Activated CD4-positive, alpha-beta T cell treated with anti-CD3 and anti-CD28 coated beads for 1 hour (primary cell): ENCODE measurements at regions not wholly inside any gene's neighbourhood (a gene's known extent, or its start where the extent isn't known, plus 50 kb on each side); places are given as distances from the start of the nearest gene placed in this dataset.

Experiments used
- DNase-seq: peaks from one replicate; pipeline ENCODE4 v3.0.0-alpha.2; 2020

DNA sequence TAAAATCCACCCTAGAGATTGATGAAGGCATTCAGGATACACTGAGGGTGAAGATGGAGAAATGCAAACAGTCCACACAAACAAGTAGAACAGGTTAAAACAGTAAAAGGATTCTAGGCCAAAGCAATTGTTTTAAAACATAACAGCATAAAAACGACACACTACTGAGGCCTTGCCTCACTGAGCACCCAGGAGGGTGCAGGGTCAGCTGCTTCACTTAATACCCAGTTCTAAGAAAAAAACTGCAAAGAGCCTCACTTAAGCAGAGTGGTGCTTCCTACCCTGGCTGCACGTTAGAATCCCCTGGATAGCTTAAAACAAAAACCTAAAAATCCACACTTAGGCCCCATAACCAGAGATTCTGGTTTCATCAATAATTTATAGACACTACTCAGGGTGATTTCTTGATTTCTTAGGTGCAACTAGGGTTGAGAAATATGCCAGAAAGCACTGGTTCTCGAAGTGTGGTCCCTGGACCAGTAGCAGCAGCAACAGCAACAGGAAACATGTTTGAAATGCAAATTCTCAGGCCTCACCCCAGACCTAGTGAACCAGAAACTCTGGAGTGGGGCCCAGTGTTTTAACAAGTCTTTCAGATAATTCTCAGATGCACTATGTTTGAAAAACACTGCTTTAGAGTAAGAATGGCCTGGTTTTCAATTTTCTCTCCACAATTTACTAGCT lies 279.1 kb downstream of the ZEB2 start:
- DNase-seq = no peak

DNA sequence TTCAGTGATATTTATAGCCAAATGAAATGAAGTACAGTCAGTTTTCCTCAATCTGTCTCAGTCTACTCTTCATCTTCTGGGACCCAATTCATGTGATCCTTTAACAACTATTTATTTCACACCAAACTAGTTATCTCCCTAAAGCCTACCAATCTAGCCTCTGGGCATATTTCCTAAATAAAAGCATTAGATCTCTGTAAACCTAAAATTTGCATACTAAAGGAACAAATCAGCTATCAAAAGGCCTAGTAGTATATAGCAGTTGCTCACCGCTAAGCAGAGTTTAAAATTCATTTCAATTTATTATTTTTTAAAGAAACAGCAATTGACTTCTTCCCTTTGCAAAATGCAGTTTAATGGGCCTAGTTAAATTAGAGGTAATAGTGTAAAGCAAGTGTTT lies 280.2 kb downstream of the ZEB2 start:
- DNase-seq = no peak

DNA sequence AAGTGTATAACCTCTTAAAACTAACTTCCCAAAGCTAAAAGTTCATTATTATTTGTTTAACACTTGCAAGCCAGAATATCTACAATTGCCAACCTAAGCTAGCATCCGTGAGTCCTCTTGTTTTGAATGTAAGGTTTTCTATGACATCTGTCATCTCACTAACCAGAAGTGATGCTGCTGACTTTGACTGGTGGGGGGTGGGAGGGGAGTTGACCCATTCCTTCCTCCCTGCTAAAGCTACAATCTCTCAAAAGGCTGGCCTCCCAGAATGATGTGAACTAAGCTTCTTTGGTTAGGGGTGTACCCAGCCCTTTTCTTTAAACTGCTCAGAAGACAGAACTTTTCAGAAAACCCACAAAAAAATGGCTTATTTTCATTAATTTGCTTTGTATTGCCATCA lies 280.6 kb downstream of the ZEB2 start:
- DNase-seq = no peak

DNA sequence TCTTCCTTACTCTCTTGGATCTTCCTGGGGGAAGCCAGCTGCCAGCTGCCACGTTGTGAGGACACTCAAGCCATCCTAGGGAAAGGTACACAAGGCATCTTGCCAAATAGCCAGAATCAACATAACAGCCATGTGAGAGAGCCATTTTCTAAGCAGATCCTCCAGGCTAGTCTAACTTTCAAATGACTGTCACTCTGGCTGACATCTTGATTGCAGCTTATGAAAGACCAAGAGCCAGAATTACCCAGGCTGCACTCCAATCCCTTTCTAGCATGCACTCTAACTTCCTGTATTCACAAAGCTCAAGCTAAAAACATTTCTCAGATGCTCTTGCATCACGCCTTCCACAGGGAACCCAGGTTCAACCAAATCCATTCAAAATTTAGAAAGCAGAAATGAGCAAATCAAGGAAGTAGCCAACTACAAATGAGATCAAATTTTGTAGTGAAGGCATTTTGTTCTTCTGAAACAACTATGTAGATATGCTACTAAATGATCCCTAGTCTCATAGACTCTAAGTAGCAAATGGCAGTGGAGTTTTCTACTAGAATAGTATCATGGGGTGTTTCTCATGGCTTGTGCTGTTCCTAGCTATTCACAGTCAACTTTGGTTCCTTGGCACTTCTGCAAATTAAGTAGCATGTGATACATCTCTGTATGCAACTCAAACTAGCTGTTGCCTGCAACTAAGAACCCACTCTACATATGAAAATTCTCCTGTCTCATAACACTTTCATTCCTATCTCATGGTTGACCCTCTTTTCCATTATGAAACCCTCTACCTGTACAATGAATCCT lies 281.9 kb downstream of the ZEB2 start:
- DNase-seq = no peak

DNA sequence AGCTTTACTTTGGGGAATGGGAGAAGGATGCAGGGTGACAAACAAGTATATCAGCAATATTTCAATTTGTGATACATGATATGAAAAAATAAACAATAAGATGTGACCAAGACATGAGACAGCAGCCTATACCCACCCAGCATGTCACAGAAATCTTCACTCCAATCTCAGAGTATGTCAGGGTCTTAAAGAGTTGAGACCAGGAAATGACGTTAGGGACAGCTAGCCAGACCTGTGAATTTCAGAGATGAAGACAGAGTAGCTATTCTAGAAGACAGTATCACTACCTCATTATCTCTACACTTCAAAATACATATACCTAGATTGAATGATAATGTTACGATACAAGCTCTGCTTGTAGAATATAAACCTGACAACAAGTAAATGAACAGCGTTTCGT lies 282.8 kb downstream of the ZEB2 start:
- DNase-seq = no peak

DNA sequence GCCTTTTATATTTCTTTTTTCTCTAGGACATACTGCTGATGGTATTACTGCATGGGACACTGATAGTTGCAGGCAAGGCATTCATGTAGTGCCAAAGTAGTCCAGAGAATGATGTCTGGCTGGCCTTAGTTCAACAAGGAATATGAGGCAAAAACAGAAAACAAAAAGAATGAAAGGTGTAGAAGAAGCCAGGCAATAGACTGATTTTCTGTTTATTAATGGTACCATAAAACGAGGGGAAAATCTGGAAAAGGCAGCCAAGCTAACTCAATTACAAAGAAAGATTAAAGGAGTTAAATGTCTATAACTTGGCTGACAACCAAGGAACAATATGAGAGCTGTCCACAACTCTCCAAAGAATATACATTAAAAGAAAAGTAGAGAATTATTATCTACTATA lies 284.9 kb downstream of the ZEB2 start:
- DNase-seq = no peak

DNA sequence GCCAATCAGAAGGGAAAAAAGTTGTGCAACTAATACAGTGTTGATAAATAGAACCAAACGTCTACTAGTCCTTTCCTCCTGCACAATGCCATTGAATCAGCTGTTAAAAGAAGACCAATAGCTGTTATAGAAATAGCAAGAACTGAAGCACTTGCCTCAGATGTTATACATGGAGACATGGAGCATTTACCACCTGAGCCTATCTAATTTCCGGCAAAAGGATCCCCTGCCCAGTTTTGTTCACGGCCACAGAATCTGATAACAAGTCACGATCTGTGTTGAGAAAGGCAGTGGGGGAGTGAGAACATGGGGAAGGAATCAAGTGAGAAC lies 285.4 kb downstream of the ZEB2 start:
- DNase-seq = no peak

DNA sequence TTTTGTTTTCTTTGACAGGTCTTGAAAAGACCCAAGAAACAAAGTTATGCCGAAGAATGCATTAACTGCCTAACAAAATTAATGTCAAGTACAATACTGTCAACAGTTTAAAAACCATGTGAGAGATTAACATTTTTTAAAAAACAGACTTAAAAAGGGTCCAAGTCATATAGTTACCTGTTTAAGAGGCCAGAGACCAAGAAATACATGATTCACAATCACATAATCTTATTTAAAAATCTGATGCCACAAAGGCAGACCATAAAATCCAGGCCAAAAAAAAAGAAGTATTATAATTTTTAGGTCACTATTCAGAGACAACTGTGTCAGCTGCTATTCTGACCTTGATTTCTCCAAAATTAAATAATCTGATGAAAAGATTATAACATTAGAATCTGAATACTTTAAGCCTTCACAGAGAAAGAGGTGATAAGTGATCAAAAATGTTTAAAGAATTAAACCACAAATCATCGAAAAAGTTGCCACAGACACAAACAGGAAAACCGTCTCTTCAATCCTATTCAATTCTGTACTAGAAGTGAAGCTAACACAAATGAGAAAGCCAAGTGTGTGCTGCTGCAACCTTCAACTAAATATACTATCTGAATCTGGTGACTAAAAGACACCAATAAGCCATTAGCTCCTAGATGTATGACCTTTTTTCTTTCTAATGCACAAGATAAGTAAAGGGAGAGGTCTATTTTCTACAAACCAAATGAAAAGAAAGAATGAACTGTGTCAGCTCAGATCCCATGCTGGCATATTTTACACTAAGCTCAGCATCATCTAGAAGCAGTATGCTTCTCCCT lies 286.0 kb downstream of the ZEB2 start:
- DNase-seq = no peak

DNA sequence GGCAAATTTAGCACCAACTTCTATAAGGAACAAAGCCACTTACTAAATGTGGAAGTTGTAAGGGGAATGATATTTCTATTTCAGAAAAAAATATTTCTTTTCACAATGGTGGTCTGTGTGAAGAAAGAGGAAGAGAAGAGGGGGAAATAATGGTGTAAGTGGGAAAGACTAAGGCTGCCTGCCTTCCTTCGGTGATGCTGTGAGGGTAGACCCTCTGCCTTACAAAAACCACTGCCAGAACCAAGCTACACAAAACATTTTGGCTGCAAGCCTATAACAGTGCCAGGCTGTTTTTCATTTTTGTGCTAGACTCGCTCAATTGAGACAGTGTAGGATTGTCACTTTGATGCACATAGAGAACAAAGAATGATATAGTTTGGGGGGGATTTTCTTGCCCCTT lies 286.6 kb downstream of the ZEB2 start:
- no peak for DNase-seq

DNA sequence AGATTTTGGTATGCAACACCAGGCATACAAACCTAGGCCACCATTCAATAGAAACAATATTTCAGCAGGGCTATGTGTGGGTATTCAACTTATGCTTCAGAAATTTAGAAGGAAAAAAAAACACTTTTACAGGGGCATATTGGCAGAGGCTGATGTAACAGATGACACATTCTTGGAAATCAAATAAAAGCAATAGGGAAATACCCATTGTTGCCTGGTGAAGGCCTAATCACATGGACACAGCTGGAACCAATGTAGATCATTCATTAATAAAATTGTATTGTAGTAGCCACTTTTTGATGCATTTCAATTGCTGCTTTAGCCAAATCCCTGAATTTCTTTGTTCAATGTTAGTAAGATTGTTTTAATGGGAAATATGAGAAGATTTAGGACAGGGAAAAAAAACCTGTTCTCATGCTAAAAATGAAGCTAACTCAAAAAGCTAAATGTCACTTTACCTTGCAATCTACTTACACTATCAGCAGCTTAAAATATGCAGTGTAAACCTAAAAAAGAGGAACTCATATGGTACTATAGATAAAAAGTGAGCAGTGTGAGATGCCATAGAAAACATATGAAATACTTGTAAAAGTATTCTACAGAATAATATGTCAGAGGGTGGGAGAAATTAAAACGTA lies 289.4 kb downstream of the ZEB2 start:
- no peak for DNase-seq

DNA sequence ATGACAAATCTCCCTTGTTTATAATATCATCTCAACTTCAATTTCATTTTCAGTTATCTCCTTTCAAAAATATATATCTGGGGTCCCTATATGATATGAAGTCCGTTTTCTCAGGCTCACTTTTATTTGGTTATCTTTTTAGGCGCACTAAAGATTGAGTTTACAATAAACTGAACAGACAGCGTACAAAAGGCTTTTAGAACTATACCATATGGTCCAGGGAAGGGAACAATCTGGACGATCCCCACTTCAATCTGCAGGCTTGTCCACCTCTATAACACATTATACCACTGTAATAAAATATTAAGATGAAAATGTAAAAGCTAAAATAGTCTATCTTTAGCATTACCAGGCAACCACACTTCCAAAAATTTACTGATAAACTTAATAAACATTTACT lies 289.9 kb downstream of the ZEB2 start:
- DNase-seq = no peak

DNA sequence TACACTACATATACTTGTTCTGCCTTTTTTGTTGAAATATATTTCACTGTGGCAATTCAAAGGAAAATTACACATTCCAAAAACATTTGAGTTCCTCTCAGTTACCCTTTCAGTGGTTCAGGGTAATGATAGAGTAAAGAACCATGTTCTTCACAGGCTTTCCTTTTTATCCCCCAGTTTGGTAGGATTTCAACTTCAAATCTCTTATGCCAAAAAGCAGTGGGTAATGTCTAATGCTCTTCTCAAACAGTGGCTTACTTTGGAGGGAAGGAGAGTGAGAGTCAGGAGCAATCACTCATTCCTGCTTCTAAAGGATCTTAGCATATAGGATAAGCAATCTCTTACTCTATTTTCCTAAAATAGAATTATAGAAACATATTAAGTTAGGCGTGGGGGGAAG lies 290.6 kb downstream of the ZEB2 start:
- no peak for DNase-seq

DNA sequence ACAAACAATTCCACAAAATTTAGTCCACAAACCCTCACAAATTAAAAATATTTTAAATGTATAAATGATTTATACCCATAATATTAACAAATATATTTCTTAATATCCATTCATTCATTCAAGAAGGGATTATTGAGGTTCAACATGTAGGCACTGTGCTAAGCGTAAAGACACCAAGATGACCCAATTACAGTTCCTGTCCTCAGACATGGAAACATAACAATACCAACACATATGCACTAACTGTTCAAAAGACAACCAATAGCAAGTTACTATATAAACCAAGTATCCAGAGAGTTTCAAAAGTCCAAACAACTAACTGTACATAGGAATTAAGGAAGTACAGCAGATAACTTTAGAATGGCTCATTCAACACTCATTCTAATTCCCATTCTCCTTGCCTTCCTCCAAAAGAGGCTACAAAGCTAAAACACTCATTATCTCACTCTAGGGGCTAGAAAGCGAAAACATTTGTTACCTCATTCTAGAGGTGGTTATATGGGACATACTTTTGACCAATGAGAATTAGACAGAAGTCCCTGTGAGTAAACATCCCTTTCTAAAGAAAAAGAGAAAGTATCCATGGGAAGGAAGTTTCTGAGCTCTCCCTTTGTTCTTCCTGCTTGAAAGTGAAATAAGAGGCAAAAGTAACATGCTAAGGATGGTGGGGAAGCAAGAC lies 292.4 kb downstream of the ZEB2 start:
- DNase-seq = no peak

DNA sequence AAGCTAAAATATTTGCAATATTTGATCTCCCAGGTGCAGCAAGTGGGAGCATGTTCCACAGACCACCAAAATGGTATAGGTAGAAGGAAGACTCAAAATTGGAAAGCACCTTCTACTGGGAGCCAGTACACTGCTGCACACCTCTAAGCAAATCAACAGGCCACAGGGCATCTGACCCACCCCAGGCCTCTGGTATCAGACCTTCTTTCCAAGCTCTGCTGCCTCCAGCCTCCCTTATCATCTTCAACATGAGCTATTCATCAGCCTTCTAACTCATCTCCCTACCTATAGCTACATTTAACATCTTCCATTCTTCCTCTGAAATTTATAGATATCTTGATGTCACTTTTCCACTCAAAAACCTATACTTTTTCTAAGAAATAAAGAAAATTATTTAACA lies 294.8 kb downstream of the ZEB2 start:
- no peak for DNase-seq

DNA sequence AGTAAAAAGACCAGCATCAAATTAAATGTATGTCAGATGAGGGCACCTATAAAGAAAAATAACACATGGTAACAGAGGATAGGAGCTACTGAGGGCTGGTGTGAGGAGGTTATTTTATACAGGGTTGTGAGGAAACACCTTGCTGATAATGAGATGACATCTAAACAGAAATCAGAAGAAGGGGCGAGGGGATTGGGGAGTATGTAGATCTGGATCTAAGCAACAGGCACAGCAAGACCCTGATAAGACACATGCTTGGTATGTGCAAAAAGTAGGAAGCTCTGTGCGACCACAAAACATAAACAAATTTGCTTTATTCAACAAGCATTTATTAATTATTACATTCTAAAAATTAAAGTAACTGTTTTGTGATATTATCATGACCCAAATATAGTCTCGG lies 295.4 kb downstream of the ZEB2 start:
- no peak for DNase-seq

DNA sequence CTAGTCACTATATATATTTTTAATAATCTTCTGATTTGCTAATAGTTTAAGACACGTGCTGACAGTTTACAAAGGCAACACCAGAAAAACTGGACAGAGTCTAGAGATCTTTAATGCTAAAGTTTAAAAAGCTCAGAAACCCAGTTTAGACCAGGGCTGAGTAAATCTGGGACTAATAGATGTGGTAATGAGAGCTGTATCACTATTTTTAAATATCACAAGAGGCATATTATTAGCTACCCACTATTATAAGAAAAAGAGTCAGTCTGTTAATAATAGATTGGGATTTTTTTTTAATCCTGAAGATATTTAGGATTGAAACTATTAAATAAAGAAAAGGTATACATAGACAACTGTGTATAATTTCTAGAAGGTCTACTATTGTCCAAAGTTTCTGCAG lies 299.9 kb downstream of the ZEB2 start:
- DNase-seq = no peak

DNA sequence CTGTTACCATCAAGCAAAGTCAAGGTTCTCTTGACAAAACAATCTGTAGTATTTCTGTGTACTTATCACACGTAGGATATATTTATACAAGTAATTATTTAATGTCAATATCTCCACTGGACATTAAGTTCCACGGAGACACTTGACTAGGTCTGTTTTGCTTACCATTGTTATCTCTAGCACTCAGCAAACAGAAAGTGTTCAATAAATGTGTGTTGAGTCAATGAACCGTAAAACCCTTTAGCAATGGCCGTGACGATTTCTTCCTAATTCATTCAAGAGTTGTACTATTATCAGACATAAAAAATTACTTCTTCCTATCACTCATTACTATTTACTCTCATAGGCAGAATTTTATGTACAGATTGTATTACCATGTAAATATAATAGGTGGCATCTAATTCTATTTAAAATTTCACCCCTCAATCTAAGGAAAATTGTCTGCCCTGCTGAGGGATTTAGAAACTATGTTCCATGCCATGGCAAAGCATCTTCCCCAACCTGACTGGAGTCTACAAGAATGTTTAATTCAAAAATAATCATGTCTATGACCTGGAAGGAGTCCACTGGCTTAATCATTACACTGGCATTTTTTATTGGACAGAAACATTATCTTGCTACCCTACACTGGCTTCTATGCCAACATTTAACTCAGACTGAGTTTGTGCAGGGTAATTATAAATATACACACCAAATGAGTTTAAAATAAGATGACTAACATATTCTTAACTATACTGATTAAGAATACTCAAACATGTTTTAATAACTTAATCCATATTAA lies 301.9 kb downstream of the ZEB2 start:
- DNase-seq = no peak

DNA sequence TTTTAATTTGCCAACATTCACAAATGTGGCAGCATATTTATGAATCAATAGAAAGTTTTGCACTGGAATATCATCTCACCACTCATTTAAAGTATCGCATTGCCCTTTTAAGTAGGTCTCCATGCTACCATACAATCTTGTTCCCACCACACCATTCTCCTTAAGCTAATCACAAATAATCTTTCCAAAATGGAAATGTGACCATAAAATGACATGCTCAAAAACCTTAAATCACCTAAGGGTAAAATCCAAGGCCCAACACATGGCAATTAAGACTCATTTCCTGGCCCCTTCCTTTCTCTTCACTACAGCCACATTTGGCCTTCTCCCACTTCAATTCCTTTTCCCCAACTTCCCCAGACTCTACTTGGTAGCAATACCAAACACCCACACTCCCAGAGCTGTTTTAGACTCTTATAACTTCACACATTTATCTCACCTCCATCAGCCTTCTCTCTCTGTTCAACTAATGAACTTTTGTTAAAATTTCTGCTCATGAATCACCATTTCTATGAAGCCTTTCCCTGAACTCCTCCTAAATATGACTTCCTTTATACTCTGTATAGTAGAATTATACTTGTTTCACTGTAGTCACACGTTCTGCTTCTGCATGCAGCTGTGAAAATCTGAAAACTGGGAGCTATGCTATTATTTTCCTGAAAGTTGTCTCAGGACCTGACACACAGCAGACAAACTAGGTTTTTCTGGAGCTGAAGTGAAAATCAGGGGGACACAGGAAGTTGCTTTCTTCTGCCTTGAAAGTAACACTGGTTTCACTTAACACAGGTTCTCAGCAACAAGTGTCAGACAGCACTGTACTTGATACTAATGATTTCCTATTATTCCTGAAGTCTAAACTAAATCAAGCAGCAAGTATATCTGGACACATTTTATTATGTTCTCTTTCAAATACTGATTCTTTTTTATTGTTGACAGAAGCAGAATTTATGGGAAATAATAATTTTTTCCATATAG lies 303.9 kb downstream of the ZEB2 start:
- DNase-seq = no peak

DNA sequence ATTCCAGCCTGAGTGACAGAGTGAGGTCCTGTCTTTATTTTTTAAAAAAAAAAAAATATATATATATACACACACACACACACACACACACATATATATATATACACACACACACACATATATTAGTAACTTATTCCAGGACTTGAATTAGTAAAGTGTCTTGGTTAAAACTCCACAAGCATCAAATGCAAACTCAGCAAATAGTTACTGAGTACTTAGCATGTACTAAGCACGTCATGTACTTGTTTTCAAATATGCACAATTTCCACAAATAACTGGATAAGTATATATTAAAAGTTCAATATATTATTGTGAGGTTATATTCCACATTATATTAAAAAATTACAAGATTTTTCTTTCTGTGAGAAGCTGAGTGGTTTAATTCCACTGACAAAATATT lies 304.7 kb downstream of the ZEB2 start:
- no peak for DNase-seq

DNA sequence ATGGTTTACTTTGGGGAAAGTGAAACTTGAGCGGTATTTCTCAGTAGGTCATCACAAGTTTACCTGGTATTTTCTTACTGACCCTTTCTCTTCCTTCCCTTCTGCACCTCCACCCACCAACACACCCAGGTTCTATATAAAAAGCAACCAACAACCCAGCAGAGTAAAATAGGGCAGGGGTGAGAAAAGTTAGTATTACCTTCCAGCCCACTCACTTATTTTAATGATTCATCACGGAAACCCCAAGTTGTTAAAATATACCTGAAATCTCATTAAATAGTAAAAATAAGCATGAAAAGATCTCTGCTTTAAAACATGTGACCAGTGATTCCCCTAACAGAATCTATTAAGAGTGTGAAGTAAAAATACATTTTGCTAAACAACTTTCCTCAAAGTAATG lies 306.1 kb downstream of the ZEB2 start:
- DNase-seq = no peak

DNA sequence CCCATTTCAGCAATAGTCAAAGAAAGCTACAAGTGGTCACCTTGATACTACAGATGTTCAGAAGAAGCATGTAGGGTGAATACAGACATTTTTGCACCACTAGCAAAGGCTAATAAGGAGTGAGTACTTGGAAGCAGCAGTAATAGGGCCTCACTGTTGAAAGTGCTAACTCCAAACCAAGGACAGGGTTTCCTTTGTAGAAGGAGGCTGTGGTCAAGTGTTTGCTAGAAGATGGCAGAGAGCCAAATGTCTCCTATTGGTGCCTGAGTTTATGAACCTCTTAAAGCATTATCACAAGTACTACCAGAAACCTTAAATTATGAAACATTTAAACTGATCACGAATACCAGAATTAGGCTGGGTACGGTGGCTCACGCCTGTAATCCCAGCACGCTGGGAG lies 308.1 kb downstream of the ZEB2 start:
- DNase-seq = no peak
